Smooth muscle cell (in vitro differentiated cells): ENCODE measurements at regions not wholly inside any gene's neighbourhood (a gene's known extent, or its start where the extent isn't known, plus 50 kb on each side); places are given as distances from the start of the nearest gene placed in this dataset.
"Not testable (repeated sequence)": the region's sequence is repeated elsewhere in the genome, so short reads cannot be mapped to it uniquely, and the experiment has no call there.

Source experiments
- DNase-seq: peaks from one replicate; lab custom pipeline; 2025; ENCODE audit not compliant: unreplicated experiment; lab: John Stamatoyannopoulos, UW
- H2AFZ ChIP-seq: fragments of 200-600 bp; sonication (generic); 2 replicates; pipeline ENCODE4 v1.6.0; 2016; ENCODE audit warnings: antibody characterized with exemption, low read depth, mild to moderate bottlenecking
- H3F3A ChIP-seq: fragments of 200-600 bp; sonication (generic); 2 replicates; pipeline ENCODE4 v1.6.0; 2017; ENCODE audit warnings: antibody characterized with exemption, low read depth
- H3K27ac ChIP-seq: fragments of 200-600 bp; sonication (generic); 2 replicates; pipeline ENCODE4 v1.5.1; 2016; ENCODE audit warnings: low read depth, mild to moderate bottlenecking
- H3K27me3 ChIP-seq: fragments of 200-600 bp; sonication (generic); 2 replicates; pipeline ENCODE4 v1.6.1; 2016; ENCODE audit warnings: low read depth, mild to moderate bottlenecking
- H3K36me3 ChIP-seq: fragments of 200-600 bp; sonication (generic); 2 replicates; pipeline ENCODE4 v1.5.1; 2016; ENCODE audit warnings: low read depth
- H3K4me1 ChIP-seq: fragments of 200-600 bp; sonication (generic); 2 replicates; pipeline ENCODE4 v1.5.1; 2016; ENCODE audit warnings: low read depth
- H3K4me2 ChIP-seq: fragments of 200-600 bp; sonication (generic); 2 replicates; pipeline ENCODE4 v1.6.0; 2016; ENCODE audit warnings: mild to moderate bottlenecking
- H3K4me3 ChIP-seq: fragments of 200-600 bp; sonication (generic); 2 replicates; pipeline ENCODE4 v1.5.1; 2016; ENCODE audit warnings: mild to moderate bottlenecking
- H3K79me2 ChIP-seq: fragments of 200-600 bp; sonication (generic); 2 replicates; pipeline ENCODE4 v1.6.0; 2016; ENCODE audit warnings: low read depth, mild to moderate bottlenecking
- H3K9ac ChIP-seq: fragments of 200-600 bp; sonication (generic); 2 replicates; pipeline ENCODE4 v1.6.0; 2016; ENCODE audit warnings: low read depth
- H3K9me3 ChIP-seq: fragments of 200-600 bp; sonication (generic); replicated peaks from 2 replicates; pipeline ENCODE4 v1.5.1; 2016; ENCODE audit warnings: low read depth
- H4K20me1 ChIP-seq: fragments of 200-600 bp; sonication (generic); 2 replicates; pipeline ENCODE4 v1.6.0; 2016; ENCODE audit warnings: low read depth
- WGBS: methylation state at CpG from one replicate; pipeline ENCODE4 v1.1.7; 2016; ENCODE audit warnings: low lambda C conversion rate; 5-methylcytosine and 5-hydroxymethylcytosine counted together
- TF ChIP-seq, protein P1 (sequence below): fragments of 200-600 bp; sonication (generic); IDR thresholded peaks from 2 replicates; pipeline ENCODE4 v1.5.1; 2017; ENCODE audit warnings: borderline replicate concordance, mild to moderate bottlenecking, antibody characterized with exemption; ENCODE audit not compliant: insufficient read depth, poor library complexity, severe bottlenecking

DNA sequence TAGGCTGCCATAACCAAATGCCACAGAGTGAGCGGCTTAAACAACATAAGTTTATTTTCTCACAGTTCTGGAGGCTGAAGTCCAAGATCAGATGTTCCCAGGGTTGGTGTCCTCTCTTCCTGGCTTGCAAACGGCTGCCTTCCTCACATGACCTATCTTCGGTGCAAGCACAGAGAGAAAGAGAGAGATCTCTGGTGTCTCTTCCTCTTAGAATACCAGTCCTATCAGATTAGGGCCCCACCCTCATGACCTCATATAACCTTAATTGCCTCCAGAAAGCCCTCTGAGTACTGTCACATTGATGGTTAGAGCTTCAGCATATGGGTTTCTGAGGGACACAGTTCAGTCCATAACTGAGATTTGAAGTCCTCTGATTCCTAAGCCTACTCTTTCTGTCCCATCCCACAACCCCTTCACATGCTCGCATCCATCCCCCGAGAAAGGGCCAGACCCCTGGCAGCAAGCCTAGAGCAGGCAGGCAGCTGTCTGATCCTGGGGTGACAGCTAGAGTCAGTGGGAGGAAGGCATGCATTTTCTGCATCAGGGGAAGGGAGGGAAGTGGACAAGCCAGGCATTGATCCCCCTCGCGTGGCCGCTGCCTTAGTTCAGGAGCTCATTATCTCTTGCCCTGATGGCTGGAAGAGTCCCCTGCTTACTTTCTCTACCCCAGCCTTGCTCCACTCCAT, 114.1 kb downstream of the FAR1 start:
- Histone ChIP-seq H3K4me3 (no peak overlapping the region), H3K9ac (no peak overlapping the region), H3K4me1 (no peaks in the 10 kb centered on the region), H4K20me1 (no peaks in the 10 kb centered on the region), H2AFZ (no peak overlapping the region), H3K79me2 (no peaks in the 10 kb centered on the region), H3K27me3 (peaks cover 8% of the 10 kb centered on the region), H3K4me2 (no peak overlapping the region), H3K36me3 (no peaks in the 10 kb centered on the region), H3F3A (no peaks in the 10 kb centered on the region), H3K9me3 (no peaks in the 10 kb centered on the region), H3K27ac (no peak overlapping the region)
- WGBS, result 83% methylated on average over 8 of the region's 8 CpGs
- TF ChIP-seq, protein P1, sequence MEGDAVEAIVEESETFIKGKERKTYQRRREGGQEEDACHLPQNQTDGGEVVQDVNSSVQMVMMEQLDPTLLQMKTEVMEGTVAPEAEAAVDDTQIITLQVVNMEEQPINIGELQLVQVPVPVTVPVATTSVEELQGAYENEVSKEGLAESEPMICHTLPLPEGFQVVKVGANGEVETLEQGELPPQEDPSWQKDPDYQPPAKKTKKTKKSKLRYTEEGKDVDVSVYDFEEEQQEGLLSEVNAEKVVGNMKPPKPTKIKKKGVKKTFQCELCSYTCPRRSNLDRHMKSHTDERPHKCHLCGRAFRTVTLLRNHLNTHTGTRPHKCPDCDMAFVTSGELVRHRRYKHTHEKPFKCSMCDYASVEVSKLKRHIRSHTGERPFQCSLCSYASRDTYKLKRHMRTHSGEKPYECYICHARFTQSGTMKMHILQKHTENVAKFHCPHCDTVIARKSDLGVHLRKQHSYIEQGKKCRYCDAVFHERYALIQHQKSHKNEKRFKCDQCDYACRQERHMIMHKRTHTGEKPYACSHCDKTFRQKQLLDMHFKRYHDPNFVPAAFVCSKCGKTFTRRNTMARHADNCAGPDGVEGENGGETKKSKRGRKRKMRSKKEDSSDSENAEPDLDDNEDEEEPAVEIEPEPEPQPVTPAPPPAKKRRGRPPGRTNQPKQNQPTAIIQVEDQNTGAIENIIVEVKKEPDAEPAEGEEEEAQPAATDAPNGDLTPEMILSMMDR, result no peak
- no peak for DNase-seq

DNA sequence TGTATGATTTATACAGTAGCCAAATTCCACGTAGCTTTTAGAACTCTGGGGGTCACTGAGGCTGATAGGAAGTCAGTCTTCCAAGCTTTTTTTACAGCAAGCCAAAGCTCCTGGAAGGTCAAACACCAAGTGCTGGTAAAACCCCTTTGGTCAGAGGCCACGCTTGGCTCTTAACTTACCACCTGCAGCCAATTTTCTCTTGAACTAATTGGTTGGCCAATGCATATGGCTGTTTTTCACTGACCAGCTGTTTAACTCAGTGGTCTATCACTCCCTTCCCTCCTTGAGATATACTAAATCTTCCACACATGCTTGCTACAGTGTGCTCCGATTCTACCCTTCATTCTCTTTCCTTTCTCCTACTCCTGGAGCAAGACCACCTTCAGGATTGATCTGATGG, 116.0 kb downstream of the FAR1 start:
- Histone ChIP-seq H3F3A (no peaks in the 10 kb centered on the region), H3K4me1 (no peaks in the 10 kb centered on the region), H3K4me2 (no peak overlapping the region), H3K79me2 (no peaks in the 10 kb centered on the region), H2AFZ (no peak overlapping the region), H3K27me3 (peaks cover 8% of the 10 kb centered on the region), H3K4me3 (no peak overlapping the region), H3K9ac (no peak overlapping the region), H3K27ac (no peak overlapping the region), H4K20me1 (no peaks in the 10 kb centered on the region), H3K9me3 (no peaks in the 10 kb centered on the region), H3K36me3 (no peaks in the 10 kb centered on the region)
- no peak for DNase-seq
- TF ChIP-seq, protein P1, result no peak
- 90% methylated on average over 3 of the region's 3 CpGs for WGBS

DNA sequence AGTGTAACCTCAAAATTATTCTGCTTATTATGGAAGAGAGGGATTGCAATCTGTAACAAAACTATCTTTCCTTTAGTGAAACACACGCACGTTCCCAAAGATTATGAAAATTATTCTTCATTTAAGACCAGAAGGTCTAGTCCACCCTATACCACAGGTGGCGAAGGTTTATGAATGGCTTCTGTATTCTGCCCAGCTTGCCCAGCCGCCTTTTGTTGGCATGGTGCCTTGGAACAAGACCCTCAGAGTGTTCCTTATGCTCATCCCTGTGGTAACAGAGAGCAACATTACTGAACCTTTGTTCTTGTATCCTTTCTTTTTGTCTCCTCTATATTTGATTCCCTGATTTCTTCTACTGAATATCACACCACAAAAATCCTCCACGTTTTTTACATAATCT, 116.4 kb downstream of the FAR1 start:
- Histone ChIP-seq H3K27ac (no peak overlapping the region), H3K4me3 (no peak overlapping the region), H3K36me3 (no peaks in the 10 kb centered on the region), H3K4me2 (no peak overlapping the region), H3K9me3 (no peaks in the 10 kb centered on the region), H3K9ac (no peak overlapping the region), H2AFZ (no peak overlapping the region), H3K79me2 (no peaks in the 10 kb centered on the region), H4K20me1 (no peaks in the 10 kb centered on the region), H3F3A (no peaks in the 10 kb centered on the region), H3K27me3 (peaks cover 8% of the 10 kb centered on the region), H3K4me1 (no peaks in the 10 kb centered on the region)
- DNase-seq, result no peak
- TF ChIP-seq, protein P1, result no peak
- 88% methylated on average over 5 of the region's 5 CpGs for WGBS

DNA sequence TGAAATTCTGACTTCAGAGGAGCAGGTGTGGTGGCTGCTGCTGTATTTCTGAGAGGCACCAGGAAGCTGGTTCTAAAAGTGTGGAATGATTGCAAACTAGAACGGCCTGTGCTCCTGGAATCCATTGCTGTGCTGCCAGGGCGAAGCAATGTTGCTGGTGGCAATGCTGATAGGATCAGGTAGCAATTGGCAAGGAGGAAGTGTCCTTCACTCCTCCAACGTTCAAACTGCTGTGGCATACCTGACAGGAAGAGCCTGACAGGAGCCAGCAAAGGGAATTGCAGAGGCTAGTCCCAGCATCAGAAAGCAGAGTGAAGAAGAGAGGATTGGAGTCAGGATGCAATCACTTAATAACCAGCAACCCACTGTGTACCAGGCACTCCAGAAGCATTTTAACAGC, 118.2 kb downstream of the FAR1 start:
- H3K4me1 ChIP-seq, result no peaks in the 10 kb centered on the region
- no peak overlapping the region for H2AFZ ChIP-seq
- no peaks in the 10 kb centered on the region for H3K36me3 ChIP-seq
- no peaks in the 10 kb centered on the region for H3K79me2 ChIP-seq
- H3F3A ChIP-seq, result no peaks in the 10 kb centered on the region
- WGBS, result 59% methylated on average over 3 of the region's 3 CpGs
- H3K27me3 ChIP-seq, result peaks cover 8% of the 10 kb centered on the region
- no peaks in the 10 kb centered on the region for H4K20me1 ChIP-seq
- TF ChIP-seq, protein P1, result no peak
- H3K9ac ChIP-seq, result no peak overlapping the region
- no peaks in the 10 kb centered on the region for H3K9me3 ChIP-seq
- no peak for DNase-seq
- no peak overlapping the region for H3K27ac ChIP-seq
- no peak overlapping the region for H3K4me2 ChIP-seq
- H3K4me3 ChIP-seq, result no peak overlapping the region

DNA sequence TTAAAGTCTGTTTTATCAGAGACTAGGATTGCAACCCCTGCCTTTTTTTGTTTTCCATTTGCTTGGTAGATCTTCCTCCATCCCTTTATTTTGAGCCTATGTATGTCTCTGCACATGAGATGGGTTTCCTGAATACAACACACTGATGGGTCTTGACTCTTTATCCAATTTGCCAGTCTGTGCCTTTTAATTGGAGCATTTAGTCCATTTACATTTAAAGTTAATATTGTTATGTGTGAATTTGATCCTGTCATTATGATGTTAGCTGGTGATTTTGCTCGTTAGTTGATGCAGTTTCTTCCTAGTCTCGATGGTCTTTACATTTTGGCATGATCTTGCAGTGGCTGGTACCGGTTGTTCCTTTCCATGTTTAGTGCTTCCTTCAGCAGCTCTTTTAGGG, 129.1 kb downstream of the FAR1 start:
- not testable (repeated sequence) for H3K79me2 ChIP-seq, H3K9ac ChIP-seq
- 63% methylated on average over 3 of the region's 3 CpGs for WGBS

More for the DNA sequence above, 129.1 kb downstream of the FAR1 start:
- H2AFZ ChIP-seq, H3K4me1 ChIP-seq, H3K4me3 ChIP-seq, H3K27me3 ChIP-seq, H3K36me3 ChIP-seq, H3F3A ChIP-seq, H3K4me2 ChIP-seq, DNase-seq, H3K9me3 ChIP-seq, H3K27ac ChIP-seq, H4K20me1 ChIP-seq: not testable (repeated sequence)
